Renal cortex interstitium (tissue), 11 donors: ENCODE measurements at regions not wholly inside any gene's neighbourhood (a gene's known extent, or its start where the extent isn't known, plus 50 kb on each side); places are given as distances from the start of the nearest gene placed in this dataset.

Experiments
- DNase-seq, 11 donors: peaks; one replicate each; pipeline ENCODE4 v3.0.0-alpha.2; 2013; ENCODE audit warnings: low read depth in 9 of 11, low spot score in 4 of 11; ENCODE audit errors: extremely low read depth in 1 of 11

- DNase-seq, result no peak
Measured at GRCh38 chr22:48261048-48261621, 1498.7 kb downstream of the TBC1D22A start.

- DNase-seq, result no peak
Measured at GRCh38 chr22:48259991-48260670, 1497.7 kb downstream of the TBC1D22A start.

GRCh38 chr22:48258811-48259210 is 1496.4 kb downstream of the TBC1D22A start:
- DNase-seq, result no peak

- no peak for DNase-seq
Measured at GRCh38 chr22:48258064-48258701, 1495.7 kb downstream of the TBC1D22A start.

- peak in 5 of 11 donors; percentile 41 to 53 (median 47) for DNase-seq
Measured at GRCh38 chr22:48257685-48258055, 1495.2 kb downstream of the TBC1D22A start.

- no peak for DNase-seq
Measured at GRCh38 chr22:48256776-48257684, 1494.6 kb downstream of the TBC1D22A start.

- no peak for DNase-seq
Measured at GRCh38 chr22:48256041-48256739, 1493.7 kb downstream of the TBC1D22A start.

GRCh38 chr22:48254311-48254873 is 1491.9 kb downstream of the TBC1D22A start:
- no peak for DNase-seq

GRCh38 chr22:48253573-48253972 is 1491.1 kb downstream of the TBC1D22A start:
- no peak for DNase-seq

GRCh38 chr22:48253136-48253535 is 1490.7 kb downstream of the TBC1D22A start:
- DNase-seq, result no peak

- no peak for DNase-seq
Measured at GRCh38 chr22:48251629-48252028, 1489.2 kb downstream of the TBC1D22A start.

- no peak for DNase-seq
Measured at GRCh38 chr22:48250937-48251530, 1488.6 kb downstream of the TBC1D22A start.

GRCh38 chr22:48250286-48250895 is 1487.9 kb downstream of the TBC1D22A start:
- no peak for DNase-seq

GRCh38 chr22:48249713-48250268 is 1487.3 kb downstream of the TBC1D22A start:
- no peak for DNase-seq

- DNase-seq, result no peak
Measured at GRCh38 chr22:48248901-48249455, 1486.5 kb downstream of the TBC1D22A start.

GRCh38 chr22:48247829-48248228 is 1485.4 kb downstream of the TBC1D22A start:
- DNase-seq, result no peak

GRCh38 chr22:48245196-48245485 is 1482.7 kb downstream of the TBC1D22A start:
- DNase-seq, result no peak
